GM21737 (cell line): ENCODE measurements at regions not wholly inside any gene's neighbourhood (a gene's known extent, or its start where the extent isn't known, plus 50 kb on each side); places are given as distances from the start of the nearest gene placed in this dataset.
"Not testable (repeated sequence)": the region's sequence is repeated elsewhere in the genome, so short reads cannot be mapped to it uniquely, and the experiment has no call there.

Source experiments
- ATAC-seq: cut with Tn5 transposase; IDR thresholded peaks from one replicate; pipeline ENCODE4 v1.9.1; 2021; ENCODE audit warnings: mild to moderate bottlenecking, moderate library complexity; ENCODE audit not compliant: unreplicated experiment

- no peak for ATAC-seq
Observed at GRCh38 chr20:12715991-12716680, 292.6 kb upstream of the SPTLC3 start.

- ATAC-seq = no peak
Observed at GRCh38 chr20:12717061-12717460, 291.7 kb upstream of the SPTLC3 start.

GRCh38 chr20:12718619-12719018 lies 290.2 kb upstream of the SPTLC3 start:
- ATAC-seq = no peak

- ATAC-seq = no peak
Observed at GRCh38 chr20:12721636-12722035, 287.1 kb upstream of the SPTLC3 start.

DNA sequence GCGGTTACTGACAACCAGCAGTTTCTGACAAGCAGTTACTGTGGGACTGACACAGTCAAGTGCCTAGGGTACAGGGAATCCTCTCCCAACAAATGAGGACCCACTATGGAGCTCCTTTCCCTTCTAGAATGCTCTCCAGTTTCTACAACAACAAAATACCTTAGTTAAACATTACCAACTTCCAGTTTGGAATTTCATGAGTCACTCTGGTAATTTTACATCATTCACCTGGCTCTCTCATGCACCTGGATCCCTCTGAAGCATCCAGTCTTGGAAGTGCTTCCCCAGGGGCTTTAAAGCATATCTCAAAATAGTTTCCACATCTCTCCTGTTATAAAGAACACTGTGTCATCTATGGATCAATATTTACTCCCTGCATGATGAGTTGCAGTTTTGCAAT lies 286.7 kb upstream of the SPTLC3 start:
- ATAC-seq = no peak

DNA sequence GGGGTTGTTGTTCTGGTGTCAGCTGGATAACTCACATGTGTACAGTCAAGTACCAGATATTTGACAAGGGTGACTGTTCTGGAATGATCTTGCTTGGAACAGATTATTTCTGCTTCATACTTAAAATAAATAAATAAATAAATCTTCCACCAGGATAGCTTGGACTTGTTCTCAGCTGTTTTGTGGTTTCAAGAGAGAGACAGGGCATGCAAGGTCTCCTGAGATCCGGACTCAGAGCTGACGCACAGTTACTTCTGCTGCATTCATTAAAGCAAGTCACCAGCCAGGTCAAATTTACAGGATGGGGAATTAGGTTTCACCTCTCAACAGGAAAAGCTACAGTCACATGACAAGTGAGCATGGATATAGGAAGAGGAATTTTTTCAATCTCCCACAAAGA lies 285.0 kb upstream of the SPTLC3 start:
- no peak for ATAC-seq

DNA sequence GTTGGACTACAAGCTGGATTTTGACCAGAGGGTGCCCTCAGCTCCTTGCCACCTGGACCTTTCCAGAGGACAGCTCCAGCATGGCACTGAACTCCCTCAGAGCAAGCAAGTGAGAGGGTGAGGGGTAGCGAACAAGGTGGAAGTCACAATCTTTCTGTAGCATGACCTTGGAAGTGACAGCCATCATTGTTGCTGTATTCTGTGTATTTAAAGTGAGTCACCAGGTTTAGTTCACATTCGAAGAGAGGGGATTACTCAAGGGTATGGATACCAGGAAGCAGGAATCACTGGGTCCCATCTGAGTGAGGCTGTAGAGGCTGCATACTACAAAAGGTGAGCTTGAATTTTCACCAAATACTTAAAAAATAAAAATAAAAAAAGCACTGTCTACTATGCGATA lies 280.0 kb upstream of the SPTLC3 start:
- no peak for ATAC-seq

- no peak for ATAC-seq
Observed at GRCh38 chr20:12729326-12729725, 279.4 kb upstream of the SPTLC3 start.

GRCh38 chr20:12733811-12734210 lies 275.0 kb upstream of the SPTLC3 start:
- ATAC-seq = no peak

- ATAC-seq = no peak
Observed at GRCh38 chr20:12737497-12737896, 271.3 kb upstream of the SPTLC3 start.

DNA sequence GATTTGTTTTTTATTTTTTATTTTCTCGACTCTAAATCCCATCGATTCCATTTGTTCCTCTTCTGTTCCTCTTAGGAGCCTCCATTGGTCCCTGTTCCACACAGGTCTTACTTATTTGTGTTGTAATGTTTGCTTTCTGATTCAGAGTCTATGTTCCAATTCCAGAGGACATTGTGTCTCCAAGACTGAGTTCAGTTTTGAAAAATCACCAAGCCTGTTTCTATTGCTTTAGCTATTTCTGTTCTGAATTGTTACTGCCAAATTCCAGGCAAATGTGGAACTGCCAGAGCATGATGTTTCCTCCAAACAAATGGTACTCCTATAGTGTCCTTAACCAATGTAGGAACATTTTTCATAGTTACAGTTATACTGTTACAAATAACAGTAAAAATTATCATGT lies 270.9 kb upstream of the SPTLC3 start:
- no peak for ATAC-seq

- no peak for ATAC-seq
Observed at GRCh38 chr20:12740647-12741046, 268.1 kb upstream of the SPTLC3 start.

GRCh38 chr20:12744037-12744436 lies 264.7 kb upstream of the SPTLC3 start:
- ATAC-seq = no peak

- ATAC-seq = no peak
Observed at GRCh38 chr20:12748359-12748994, 260.3 kb upstream of the SPTLC3 start.

GRCh38 chr20:12750221-12750620 lies 258.6 kb upstream of the SPTLC3 start:
- no peak for ATAC-seq

DNA sequence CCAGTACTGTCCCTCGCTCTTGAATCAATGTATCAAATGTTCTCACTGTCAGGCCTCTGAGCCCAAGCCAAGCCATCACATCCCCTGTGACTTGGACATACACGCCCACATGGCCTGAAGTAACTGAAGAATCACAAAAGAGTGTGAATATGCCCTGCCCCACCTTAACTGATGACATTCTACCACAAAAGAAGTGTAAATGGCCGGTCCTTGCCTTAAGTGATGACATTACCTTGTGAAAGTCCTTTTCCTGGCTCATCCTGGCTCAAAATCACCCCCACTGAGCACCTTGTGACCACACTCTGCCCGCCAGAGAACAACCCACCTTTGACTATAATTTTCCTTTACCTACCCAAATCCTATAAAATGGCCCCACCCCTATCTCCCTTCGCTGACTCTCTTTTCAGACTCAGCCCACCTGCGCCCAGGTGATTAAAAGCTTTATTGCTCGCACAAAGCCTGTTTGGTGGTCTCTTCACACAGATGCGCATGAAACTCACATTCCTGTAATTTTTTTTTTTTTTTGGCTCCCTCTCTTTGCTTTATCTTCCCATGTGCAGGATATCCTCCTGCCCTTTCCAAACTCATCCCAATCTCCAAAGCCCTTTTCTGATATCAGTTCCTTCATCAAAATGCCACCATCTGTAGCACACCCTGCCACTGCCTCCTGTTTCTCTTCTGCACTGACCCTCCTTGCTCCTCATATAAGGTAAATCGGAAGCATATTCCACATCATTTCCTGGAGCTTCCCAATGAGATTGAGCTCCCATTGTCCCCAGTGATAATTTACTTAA lies 255.7 kb upstream of the SPTLC3 start:
- not testable (repeated sequence) for ATAC-seq

- ATAC-seq = not testable (repeated sequence)
Observed at GRCh38 chr20:12753742-12754141, 255.0 kb upstream of the SPTLC3 start.

GRCh38 chr20:12759493-12759892 lies 249.3 kb upstream of the SPTLC3 start:
- not testable (repeated sequence) for ATAC-seq

- ATAC-seq = no peak
Observed at GRCh38 chr20:12762725-12763124, 246.0 kb upstream of the SPTLC3 start.

DNA sequence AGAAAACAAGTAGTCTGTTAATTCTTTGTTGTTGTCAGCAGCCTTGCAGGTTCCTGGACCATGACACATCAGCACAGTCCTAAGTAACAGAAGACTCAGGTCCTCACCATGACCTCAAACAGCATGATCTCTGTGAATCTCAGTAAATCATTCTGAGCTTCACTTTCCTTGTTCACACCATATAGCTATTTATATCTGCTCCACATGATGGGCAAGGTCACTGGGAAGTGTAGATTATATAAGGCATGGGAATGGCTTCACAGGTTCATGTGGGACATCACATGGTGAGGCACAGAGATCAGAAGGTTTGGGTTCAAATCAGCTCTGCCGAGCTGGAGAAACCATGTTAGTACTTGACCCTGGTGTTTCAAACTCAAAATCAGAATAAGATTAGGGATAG lies 245.4 kb upstream of the SPTLC3 start:
- no peak for ATAC-seq

DNA sequence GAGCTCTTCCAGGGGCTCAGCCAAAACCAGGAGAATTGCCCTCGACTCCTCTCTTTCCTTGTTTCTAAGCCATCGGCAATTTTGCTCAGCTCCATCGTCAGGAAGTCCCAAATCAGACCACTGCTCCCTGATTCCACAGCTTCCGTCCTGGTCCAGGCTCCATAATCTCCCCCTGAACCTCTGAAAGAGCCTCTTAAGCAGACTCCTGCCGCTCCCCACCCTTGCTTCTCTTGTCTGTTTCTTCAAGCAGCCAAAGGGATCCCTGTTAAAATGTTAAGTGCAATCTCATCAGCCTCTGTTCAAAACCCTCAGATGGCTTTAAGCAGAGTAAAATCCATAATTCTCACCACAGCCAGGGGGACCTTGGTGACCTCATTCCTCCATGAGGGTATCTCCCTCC lies 244.7 kb upstream of the SPTLC3 start:
- ATAC-seq = no peak

- no peak for ATAC-seq
Observed at GRCh38 chr20:12764851-12765250, 243.9 kb upstream of the SPTLC3 start.
